ENCODE measurements at regions not wholly inside any gene's neighbourhood (a gene's known extent, or its start where the extent isn't known, plus 50 kb on each side); places are given as distances from the start of the nearest gene placed in this dataset.

GRCh38 chr15:30030345-30030744 lies 52.4 kb upstream of the GOLGA8J start:
- TF ChIP-seq CTCF (conservative IDR thresholded peaks at IDR 0.05; ENCODE audit: low read depth), result peak; percentile 17; the same call in 1 of the 2 replicates
- ChIA-PET CTCF (interaction anchor here (0.6 kb wide), 1 partner anchor 233 kb away, joined by 4 read pairs; no protein-coding TSS in a partner anchor), POLR2A (ENCODE audit: low non-redundant PET) (no interaction called here)
- DNase-seq (ENCODE audit: low spot score), result no peak
- no peak overlapping the region for H3K27ac ChIP-seq

GRCh38 chr15:30023798-30024295 lies 58.9 kb upstream of the GOLGA8J start:
- CTCF ChIA-PET, result no interaction called here
- DNase-seq (ENCODE audit: low spot score), result no peak
- POLR2A ChIA-PET (ENCODE audit: low non-redundant PET), result no interaction called here
- TF ChIP-seq CTCF (conservative IDR thresholded peaks at IDR 0.05; ENCODE audit: low read depth), result no peak
- no peak overlapping the region for H3K27ac ChIP-seq

GRCh38 chr15:30010746-30011145 lies 72.0 kb upstream of the GOLGA8J start:
- ChIA-PET CTCF (no interaction called here), POLR2A (ENCODE audit: low non-redundant PET) (no interaction called here)
- DNase-seq (ENCODE audit: low spot score), result no peak
- H3K27ac ChIP-seq, result no peak overlapping the region
- TF ChIP-seq CTCF (conservative IDR thresholded peaks at IDR 0.05; ENCODE audit: low read depth), result no peak

- TF ChIP-seq CTCF (conservative IDR thresholded peaks at IDR 0.05; ENCODE audit: low read depth), result no peak
- H3K27ac ChIP-seq, result no peak overlapping the region
- POLR2A ChIA-PET (ENCODE audit: low non-redundant PET), result no interaction called here
- CTCF ChIA-PET, result no interaction called here
- no peak for DNase-seq (ENCODE audit: low spot score)
Measured at GRCh38 chr15:30008156-30008555, 74.6 kb upstream of the GOLGA8J start.

GRCh38 chr15:30001602-30002001 lies 81.2 kb upstream of the GOLGA8J start:
- ChIA-PET CTCF (no interaction called here), POLR2A (ENCODE audit: low non-redundant PET) (no interaction called here)
- TF ChIP-seq CTCF (conservative IDR thresholded peaks at IDR 0.05; ENCODE audit: low read depth), result no peak
- no peak overlapping the region for H3K27ac ChIP-seq
- DNase-seq (ENCODE audit: low spot score), result no peak

GRCh38 chr15:29998033-29998432 lies 84.7 kb upstream of the GOLGA8J start:
- no peak for TF ChIP-seq CTCF (conservative IDR thresholded peaks at IDR 0.05; ENCODE audit: low read depth)
- H3K27ac ChIP-seq, result no peak overlapping the region
- no peak for DNase-seq (ENCODE audit: low spot score)
- ChIA-PET CTCF (no interaction called here), POLR2A (ENCODE audit: low non-redundant PET) (no interaction called here)

- no peak overlapping the region for H3K27ac ChIP-seq
- POLR2A ChIA-PET (ENCODE audit: low non-redundant PET), result no interaction called here
- no peak for TF ChIP-seq CTCF (conservative IDR thresholded peaks at IDR 0.05; ENCODE audit: low read depth)
- DNase-seq (ENCODE audit: low spot score), result no peak
- CTCF ChIA-PET, result no interaction called here
Measured at GRCh38 chr15:29997499-29997898, 85.3 kb upstream of the GOLGA8J start.
